Mucosa of descending colon (tissue), 3 donors: ENCODE measurements at regions not wholly inside any gene's neighbourhood (a gene's known extent, or its start where the extent isn't known, plus 50 kb on each side); places are given as distances from the start of the nearest gene placed in this dataset.

Source experiments
- ATAC-seq: fragments of 200-7000 bp; cut with Tn5 transposase; one replicate; pipeline ENCODE4 v1.9.1; 2020; ENCODE audit warnings: mild to moderate bottlenecking, moderate library complexity
- DNase-seq, 3 donors: peaks; one replicate each; pipeline ENCODE4 v3.0.0-alpha.2; 2020
- H3K36me3 ChIP-seq: fragments of 200-600 bp; one replicate; pipeline ENCODE4 v1.8.0; 2021; ENCODE audit warnings: low read depth, mild to moderate bottlenecking
- H3K4me1 ChIP-seq: fragments of 200-600 bp; one replicate; pipeline ENCODE4 v1.8.0; 2021; ENCODE audit warnings: low read depth, mild to moderate bottlenecking
- H3K4me3 ChIP-seq: fragments of 200-600 bp; one replicate; pipeline ENCODE4 v1.8.0; 2021; ENCODE audit warnings: mild to moderate bottlenecking
- H3K9me3 ChIP-seq: fragments of 200-600 bp; one replicate; pipeline ENCODE4 v1.8.0; 2021; ENCODE audit warnings: mild to moderate bottlenecking
- intact Hi-C, 2 donors: fragments of 100-400 bp; cut with DNase I in 1 of 2; cut with micrococcal nuclease in 1 of 2; formaldehyde crosslinking; loops; one replicate each; pipeline versions ENCODE4 v1.11.0 to v1.11.1; 2022; cut with DNase I, micrococcal nuclease
- TF ChIP-seq, protein P1 (sequence below): fragments of 200-600 bp; IDR thresholded peaks from one replicate; pipeline ENCODE4 v1.8.0; 2022; ENCODE audit warnings: antibody characterized with exemption, mild to moderate bottlenecking
- donor health status: DM: no; HTN: no; CAD: no; lungs with moderate emphysema.
- donor health status: DM: no; HTN: no; CAD: no.
- donor health status: DM: no; HTN: yes; CAD: no.

DNA sequence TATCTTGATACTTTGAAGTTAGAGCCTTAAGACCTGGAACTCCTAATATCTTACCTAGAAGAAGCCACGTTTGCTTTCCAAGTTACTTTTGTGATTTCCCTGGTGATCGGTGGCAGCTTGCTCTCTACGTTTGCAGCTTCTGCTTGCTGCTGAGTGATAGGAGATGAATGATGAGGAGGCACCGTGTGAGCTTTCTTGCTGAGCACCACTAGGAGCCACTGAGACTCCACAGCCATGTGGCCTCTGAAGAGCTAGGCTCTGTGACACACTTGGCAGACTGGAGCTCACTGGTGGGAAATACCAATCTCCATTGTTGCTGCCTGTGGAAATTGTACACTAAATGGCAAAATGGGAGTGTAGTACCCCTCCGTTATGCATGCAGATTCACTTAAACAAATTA, 161.8 kb downstream of the IBTK start:
- no peaks in the 10 kb centered on the region for H3K9me3 ChIP-seq
- no peak overlapping the region for H3K4me3 ChIP-seq
- DNase-seq: no peak
- H3K4me1 ChIP-seq: no peaks in the 10 kb centered on the region
- intact Hi-C loops: no loop called here
- TF ChIP-seq, protein P1, sequence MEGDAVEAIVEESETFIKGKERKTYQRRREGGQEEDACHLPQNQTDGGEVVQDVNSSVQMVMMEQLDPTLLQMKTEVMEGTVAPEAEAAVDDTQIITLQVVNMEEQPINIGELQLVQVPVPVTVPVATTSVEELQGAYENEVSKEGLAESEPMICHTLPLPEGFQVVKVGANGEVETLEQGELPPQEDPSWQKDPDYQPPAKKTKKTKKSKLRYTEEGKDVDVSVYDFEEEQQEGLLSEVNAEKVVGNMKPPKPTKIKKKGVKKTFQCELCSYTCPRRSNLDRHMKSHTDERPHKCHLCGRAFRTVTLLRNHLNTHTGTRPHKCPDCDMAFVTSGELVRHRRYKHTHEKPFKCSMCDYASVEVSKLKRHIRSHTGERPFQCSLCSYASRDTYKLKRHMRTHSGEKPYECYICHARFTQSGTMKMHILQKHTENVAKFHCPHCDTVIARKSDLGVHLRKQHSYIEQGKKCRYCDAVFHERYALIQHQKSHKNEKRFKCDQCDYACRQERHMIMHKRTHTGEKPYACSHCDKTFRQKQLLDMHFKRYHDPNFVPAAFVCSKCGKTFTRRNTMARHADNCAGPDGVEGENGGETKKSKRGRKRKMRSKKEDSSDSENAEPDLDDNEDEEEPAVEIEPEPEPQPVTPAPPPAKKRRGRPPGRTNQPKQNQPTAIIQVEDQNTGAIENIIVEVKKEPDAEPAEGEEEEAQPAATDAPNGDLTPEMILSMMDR: no peak
- H3K36me3 ChIP-seq: no peaks in the 10 kb centered on the region
- ATAC-seq: no peak

GRCh38 chr6:82084324-82084920, 163.1 kb downstream of the IBTK start:
- H3K36me3 ChIP-seq: no peaks in the 10 kb centered on the region
- no peaks in the 10 kb centered on the region for H3K9me3 ChIP-seq
- H3K4me3 ChIP-seq: no peak overlapping the region
- ATAC-seq (peak; percentile 21), DNase-seq (no peak)
- no peaks in the 10 kb centered on the region for H3K4me1 ChIP-seq
- intact Hi-C loops: no loop called here
- TF ChIP-seq, protein P1: no peak

DNA sequence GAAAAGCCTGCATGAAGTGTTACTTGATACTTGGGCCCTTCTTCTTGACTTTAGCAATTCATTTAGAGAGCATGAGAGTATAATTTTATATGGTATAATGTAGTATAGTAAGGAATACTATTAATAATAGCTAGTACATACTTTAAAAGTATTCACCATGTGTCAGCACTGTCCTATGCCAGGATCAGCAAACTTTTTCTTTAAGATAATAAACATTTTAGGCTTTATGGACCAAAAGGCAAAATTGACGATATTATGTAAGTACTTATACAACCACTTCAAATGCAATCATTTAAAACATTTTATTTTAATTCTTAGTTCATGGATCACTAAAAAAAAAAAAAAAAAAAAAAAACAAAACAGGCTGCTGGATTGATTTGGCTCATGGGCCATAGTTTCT, 163.9 kb downstream of the IBTK start:
- no peak overlapping the region for H3K4me3 ChIP-seq
- intact Hi-C loops: no loop called here
- no peaks in the 10 kb centered on the region for H3K9me3 ChIP-seq
- TF ChIP-seq, protein P1: no peak
- DNase-seq: no peak
- no peaks in the 10 kb centered on the region for H3K4me1 ChIP-seq
- no peaks in the 10 kb centered on the region for H3K36me3 ChIP-seq
- no peak for ATAC-seq

- DNase-seq: no peak
- intact Hi-C loops: no loop called here
- Histone ChIP-seq H3K9me3 (no peaks in the 10 kb centered on the region), H3K4me3 (no peak overlapping the region), H3K36me3 (no peaks in the 10 kb centered on the region), H3K4me1 (peaks cover 6% of the 10 kb centered on the region)
- no peak for ATAC-seq
- TF ChIP-seq, protein P1: no peak
These were observed 166.8 kb downstream of the IBTK start for GRCh38 chr6:82080767-82081166.

DNA sequence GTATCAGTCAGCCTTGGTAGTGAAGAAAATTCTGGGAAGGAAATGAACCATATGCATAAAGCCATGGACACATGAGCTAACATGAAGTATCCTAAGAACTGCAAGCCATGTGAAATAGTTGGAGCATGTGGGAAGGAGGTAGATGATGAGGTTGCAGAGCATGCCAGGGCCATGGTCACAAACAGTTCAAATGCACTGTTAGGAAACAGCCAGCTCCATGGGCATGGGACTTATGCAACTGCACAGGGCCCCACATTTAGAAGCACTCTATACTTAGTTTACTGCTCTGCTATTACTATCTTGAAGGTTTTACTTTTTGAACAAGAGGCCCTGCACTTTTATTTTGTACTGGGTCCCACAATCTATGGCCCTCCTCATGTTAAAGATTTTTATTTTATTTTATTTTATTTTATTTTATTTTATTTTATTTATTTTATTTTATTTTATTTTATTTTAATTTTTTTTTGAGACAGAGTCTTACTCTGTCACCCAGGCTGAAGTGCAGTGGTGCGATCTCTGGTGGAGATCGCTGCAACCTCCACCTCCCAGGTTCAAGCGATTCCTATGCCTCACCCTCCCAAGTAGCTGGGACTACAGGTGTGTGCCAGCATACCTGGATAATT, 169.1 kb downstream of the IBTK start:
- intact Hi-C loops: no loop called here

More for the DNA sequence above, 169.1 kb downstream of the IBTK start:
- Histone ChIP-seq H3K36me3 (no peaks in the 10 kb centered on the region), H3K4me3 (no peak overlapping the region), H3K9me3 (no peaks in the 10 kb centered on the region), H3K4me1 (peaks cover 6% of the 10 kb centered on the region)
- TF ChIP-seq, protein P1: no peak
- no peak for DNase-seq
- ATAC-seq: no peak
